OCI-LY7 (cell line): ENCODE measurements at regions not wholly inside any gene's neighbourhood (a gene's known extent, or its start where the extent isn't known, plus 50 kb on each side); places are given as distances from the start of the nearest gene placed in this dataset.

Source experiments
- CTCF ChIP-seq: fragments of 200-600 bp; sonication (generic); conservative IDR thresholded peaks from 2 replicates; pipeline ENCODE4 v1.5.1; 2014; ENCODE audit warnings: mild to moderate bottlenecking, antibody characterized with exemption, low read length, moderate library complexity, mixed read lengths
- EZH2phosphoT487 ChIP-seq: fragments of 200-600 bp; sonication (generic); IDR thresholded peaks from 2 replicates; pipeline ENCODE4 v1.6.1; 2018; ENCODE audit warnings: low read depth, borderline replicate concordance, mild to moderate bottlenecking, mixed run types, antibody characterized with exemption, low read length, moderate library complexity, mixed read lengths

GRCh38 chrX:144732588-144732987 is 514.7 kb upstream of the SPANXN1 start:
- TF ChIP-seq CTCF (no peak), EZH2phosphoT487 (no peak)
